Adrenal gland (tissue), 9 donors: ENCODE measurements at regions not wholly inside any gene's neighbourhood (a gene's known extent, or its start where the extent isn't known, plus 50 kb on each side); places are given as distances from the start of the nearest gene placed in this dataset.

Experiments used
- DNase-seq, 7 donors: peaks; one replicate each; pipeline ENCODE4 v3.0.0-alpha.2; 2019 to 2020
- H3K27ac ChIP-seq, 5 donors: fragments of 200-600 bp; sonication (generic) in 4 of 5; 1 replicate in 3 of 5; 2 replicates in 2 of 5; pipeline versions ENCODE4 v1.5.1 to v1.8.0; 2016 to 2020; ENCODE audit warnings: mild to moderate bottlenecking in 1 of 5
- H3K27me3 ChIP-seq: fragments of 200-600 bp; 2 replicates; pipeline ENCODE4 v1.8.0; 2021
- H3K36me3 ChIP-seq, 2 donors: fragments of 200-600 bp; replicated peaks in 1 of 2; 1 replicate in 1 of 2; 2 replicates in 1 of 2; pipeline versions ENCODE4 v1.5.1 to v1.8.0; 2018 to 2022
- H3K4me1 ChIP-seq, 2 donors: fragments of 200-600 bp; replicated peaks in 1 of 2; 1 replicate in 1 of 2; 2 replicates in 1 of 2; pipeline versions ENCODE4 v1.5.1 to v1.8.0; 2018 to 2021
- H3K4me3 ChIP-seq, 4 donors: fragments of 200-600 bp; sonication (generic) in 3 of 4; one replicate each; pipeline ENCODE4 v1.5.1; 2016 to 2018
- H3K9me3 ChIP-seq, 3 donors: fragments of 200-600 bp; sonication (generic) in 1 of 3; replicated peaks in 1 of 3; 1 replicate in 2 of 3; 2 replicates in 1 of 3; pipeline versions ENCODE4 v1.5.1 to v1.8.0; 2016 to 2021
- CTCF ChIP-seq, 6 experiments: fragments of 450-650 bp in 4 of 6; fragments of 200-600 bp in 2 of 6; sonication (generic) in 1 of 6; IDR thresholded peaks; 1 replicate in 5 of 6; 2 replicates in 1 of 6; pipeline versions ENCODE4 v1.5.1 to v1.8.0; 2016 to 2021; ENCODE audit warnings: antibody characterized with exemption in 6 of 6, mild to moderate bottlenecking in 2 of 6, moderate library complexity in 1 of 6
- POLR2A ChIP-seq, 2 donors: fragments of 450-650 bp; IDR thresholded peaks; one replicate each; pipeline ENCODE4 v1.6.1; 2017; ENCODE audit warnings: antibody characterized with exemption in 2 of 2, mild to moderate bottlenecking in 2 of 2, moderate library complexity in 1 of 2
- WGBS, 4 donors: extraction: QIAGEN DNeasy Blood & Tissue Kit in 2 of 4; methylation state at CpG; one replicate each; pipeline versions ENCODE4 v1.1.5 to v1.1.7; 2013 to 2017; 5-methylcytosine and 5-hydroxymethylcytosine counted together
- intact Hi-C, 2 donors: fragments of 100-400 bp; cut with DNase I; formaldehyde crosslinking; loops; one replicate each; pipeline versions ENCODE4 v1.14.1 to v1.15.0; 2022 to 2023
- donor health status: healthy with polysubstance abuse.
- donor health status: Bipolar disorder and iron deficiency.
- donor health status: DM: yes; HTN: yes; CAD: no.
- donor health status: DM: no; HTN: no; CAD: no.
- donor health status: DM: no; HTN: no; CAD: no.

- 78 to 100% (median 86%) methylated on average over 1 of the region's 1 CpG for WGBS, 4 donors
- intact Hi-C loops = no loop called here
- TF ChIP-seq POLR2A (IDR thresholded peaks at IDR 0.05) (no peak), CTCF (IDR thresholded peaks at IDR 0.05) (no peak)
- Histone ChIP-seq H3K9me3 (no peaks in the 10 kb centered on the region), H3K36me3 (no peaks in the 10 kb centered on the region), H3K27me3 (peaks cover 5% of the 10 kb centered on the region), H3K4me1 (no peaks in the 10 kb centered on the region), H3K4me3 (no peak overlapping the region), H3K27ac (no peak overlapping the region)
- no peak for DNase-seq
These were observed 575.6 kb upstream of the MKI67 start for GRCh38 chr10:128701837-128702236.

GRCh38 chr10:128704716-128705115 is 578.5 kb upstream of the MKI67 start:
- no peak for DNase-seq
- intact Hi-C loops = no loop called here
- peaks cover 2% of the 10 kb centered on the region for H3K27me3 ChIP-seq
- 56 to 88% (median 66%) methylated on average over 1 of the region's 1 CpG for WGBS, 4 donors
- TF ChIP-seq CTCF (IDR thresholded peaks at IDR 0.05) (no peak), POLR2A (IDR thresholded peaks at IDR 0.05) (no peak)
- no peak overlapping the region for H3K4me3 ChIP-seq
- no peaks in the 10 kb centered on the region for H3K36me3 ChIP-seq
- no peaks in the 10 kb centered on the region for H3K4me1 ChIP-seq
- H3K9me3 ChIP-seq = no peaks in the 10 kb centered on the region
- no peak overlapping the region for H3K27ac ChIP-seq

GRCh38 chr10:128708182-128708581 is 582.0 kb upstream of the MKI67 start:
- Histone ChIP-seq H3K36me3 (no peaks in the 10 kb centered on the region), H3K4me1 (no peaks in the 10 kb centered on the region), H3K27me3 (peaks cover 6% of the 10 kb centered on the region), H3K9me3 (no peaks in the 10 kb centered on the region), H3K4me3 (no peak overlapping the region), H3K27ac (no peak overlapping the region)
- 72 to 77% (median 76%) methylated on average over 9 of the region's 9 CpGs for WGBS, 4 donors
- intact Hi-C loops = no loop called here
- no peak for DNase-seq
- no peak for TF ChIP-seq POLR2A (IDR thresholded peaks at IDR 0.05)
- no peak for TF ChIP-seq CTCF (IDR thresholded peaks at IDR 0.05)

GRCh38 chr10:128709686-128710085 is 583.5 kb upstream of the MKI67 start:
- DNase-seq = no peak
- intact Hi-C loops = no loop called here
- TF ChIP-seq POLR2A (IDR thresholded peaks at IDR 0.05) = no peak
- TF ChIP-seq CTCF (IDR thresholded peaks at IDR 0.05) = no peak
- no peak overlapping the region for H3K4me3 ChIP-seq
- 65 to 78% (median 74%) methylated on average over 10 to 12 of the region's 12 CpGs for WGBS, 4 donors
- H3K27ac ChIP-seq = no peak overlapping the region
- H3K9me3 ChIP-seq = no peaks in the 10 kb centered on the region
- H3K36me3 ChIP-seq = no peaks in the 10 kb centered on the region
- H3K27me3 ChIP-seq = peaks cover 6% of the 10 kb centered on the region
- no peaks in the 10 kb centered on the region for H3K4me1 ChIP-seq
